HL-60 (cell line): ENCODE measurements at regions not wholly inside any gene's neighbourhood (a gene's known extent, or its start where the extent isn't known, plus 50 kb on each side); places are given as distances from the start of the nearest gene placed in this dataset.

Source experiments
- DNase-seq, 2 experiments: peaks; one replicate each; pipeline ENCODE4 v3.0.0-alpha.2; 2010 to 2020; ENCODE audit warnings: low read depth in 1 of 2, low spot score in 1 of 2
- H3K27ac ChIP-seq: fragments of 250-450 bp; sonication (Bioruptor Pico); replicated peaks from 2 replicates; pipeline ENCODE4 v1.5.1; 2020; ENCODE audit warnings: mild to moderate bottlenecking, moderate library complexity
- H3K27me3 ChIP-seq: fragments of 250-450 bp; sonication (Bioruptor Pico); 2 replicates; pipeline ENCODE4 v1.5.1; 2021; ENCODE audit warnings: mild to moderate bottlenecking, moderate library complexity; ENCODE audit not compliant: insufficient read depth, poor library complexity, severe bottlenecking
- H3K4me3 ChIP-seq: replicated peaks from 2 replicates; pipeline ENCODE4 v1.5.1; 2011; ENCODE audit warnings: mild to moderate bottlenecking, control low read depth, low read length; ENCODE audit not compliant: insufficient read depth
- GABPA ChIP-seq: IDR thresholded peaks from 2 replicates; pipeline ENCODE4 v1.6.1; 2012; ENCODE audit warnings: low read depth
- POLR2AphosphoS5 ChIP-seq: IDR thresholded peaks from 2 replicates; pipeline ENCODE4 v1.6.1; 2012; ENCODE audit warnings: low read depth
- SPI1 ChIP-seq: IDR thresholded peaks from 2 replicates; pipeline ENCODE4 v1.6.1; 2012; ENCODE audit warnings: low read depth, mild to moderate bottlenecking, borderline replicate concordance
- TF ChIP-seq, protein P1 (sequence below): IDR thresholded peaks from one replicate; pipeline ENCODE4 v1.5.1; 2011; ENCODE audit warnings: low read length, control low read depth, inconsistent platforms; ENCODE audit not compliant: insufficient read depth
- TF ChIP-seq, protein P2 (sequence below): IDR thresholded peaks from 2 replicates; pipeline ENCODE4 v1.6.1; 2012; ENCODE audit warnings: low read depth; ENCODE audit not compliant: insufficient replicate concordance

DNA sequence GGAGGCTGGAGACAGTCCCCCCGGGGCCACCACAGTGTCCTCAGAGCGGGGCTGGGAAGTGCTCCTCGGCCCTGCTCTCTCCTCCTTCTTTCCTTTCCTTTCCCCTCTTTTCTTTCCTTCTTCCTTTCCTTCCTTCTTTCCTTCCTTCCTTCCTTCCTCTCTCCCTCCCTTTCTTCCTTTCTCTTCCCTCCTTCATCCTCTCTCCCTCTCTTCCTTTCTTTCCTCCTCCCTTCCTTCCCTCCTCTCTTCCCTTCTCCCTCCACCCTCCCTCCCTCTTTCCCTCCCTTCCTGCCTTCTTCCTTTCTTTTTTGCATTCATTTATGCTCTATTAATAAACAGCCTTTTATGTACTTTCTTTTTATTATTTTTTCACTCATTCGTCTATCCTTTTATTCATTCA is 127.1 kb upstream of the TCERG1L start:
- H3K4me3 ChIP-seq = no peak overlapping the region
- H3K27me3 ChIP-seq = no peaks in the 10 kb centered on the region
- DNase-seq = no peak
- no peak overlapping the region for H3K27ac ChIP-seq
- TF ChIP-seq GABPA = no peak
- TF ChIP-seq POLR2AphosphoS5 = no peak
- TF ChIP-seq, protein P1, sequence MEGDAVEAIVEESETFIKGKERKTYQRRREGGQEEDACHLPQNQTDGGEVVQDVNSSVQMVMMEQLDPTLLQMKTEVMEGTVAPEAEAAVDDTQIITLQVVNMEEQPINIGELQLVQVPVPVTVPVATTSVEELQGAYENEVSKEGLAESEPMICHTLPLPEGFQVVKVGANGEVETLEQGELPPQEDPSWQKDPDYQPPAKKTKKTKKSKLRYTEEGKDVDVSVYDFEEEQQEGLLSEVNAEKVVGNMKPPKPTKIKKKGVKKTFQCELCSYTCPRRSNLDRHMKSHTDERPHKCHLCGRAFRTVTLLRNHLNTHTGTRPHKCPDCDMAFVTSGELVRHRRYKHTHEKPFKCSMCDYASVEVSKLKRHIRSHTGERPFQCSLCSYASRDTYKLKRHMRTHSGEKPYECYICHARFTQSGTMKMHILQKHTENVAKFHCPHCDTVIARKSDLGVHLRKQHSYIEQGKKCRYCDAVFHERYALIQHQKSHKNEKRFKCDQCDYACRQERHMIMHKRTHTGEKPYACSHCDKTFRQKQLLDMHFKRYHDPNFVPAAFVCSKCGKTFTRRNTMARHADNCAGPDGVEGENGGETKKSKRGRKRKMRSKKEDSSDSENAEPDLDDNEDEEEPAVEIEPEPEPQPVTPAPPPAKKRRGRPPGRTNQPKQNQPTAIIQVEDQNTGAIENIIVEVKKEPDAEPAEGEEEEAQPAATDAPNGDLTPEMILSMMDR = no peak
- TF ChIP-seq, protein P2, sequence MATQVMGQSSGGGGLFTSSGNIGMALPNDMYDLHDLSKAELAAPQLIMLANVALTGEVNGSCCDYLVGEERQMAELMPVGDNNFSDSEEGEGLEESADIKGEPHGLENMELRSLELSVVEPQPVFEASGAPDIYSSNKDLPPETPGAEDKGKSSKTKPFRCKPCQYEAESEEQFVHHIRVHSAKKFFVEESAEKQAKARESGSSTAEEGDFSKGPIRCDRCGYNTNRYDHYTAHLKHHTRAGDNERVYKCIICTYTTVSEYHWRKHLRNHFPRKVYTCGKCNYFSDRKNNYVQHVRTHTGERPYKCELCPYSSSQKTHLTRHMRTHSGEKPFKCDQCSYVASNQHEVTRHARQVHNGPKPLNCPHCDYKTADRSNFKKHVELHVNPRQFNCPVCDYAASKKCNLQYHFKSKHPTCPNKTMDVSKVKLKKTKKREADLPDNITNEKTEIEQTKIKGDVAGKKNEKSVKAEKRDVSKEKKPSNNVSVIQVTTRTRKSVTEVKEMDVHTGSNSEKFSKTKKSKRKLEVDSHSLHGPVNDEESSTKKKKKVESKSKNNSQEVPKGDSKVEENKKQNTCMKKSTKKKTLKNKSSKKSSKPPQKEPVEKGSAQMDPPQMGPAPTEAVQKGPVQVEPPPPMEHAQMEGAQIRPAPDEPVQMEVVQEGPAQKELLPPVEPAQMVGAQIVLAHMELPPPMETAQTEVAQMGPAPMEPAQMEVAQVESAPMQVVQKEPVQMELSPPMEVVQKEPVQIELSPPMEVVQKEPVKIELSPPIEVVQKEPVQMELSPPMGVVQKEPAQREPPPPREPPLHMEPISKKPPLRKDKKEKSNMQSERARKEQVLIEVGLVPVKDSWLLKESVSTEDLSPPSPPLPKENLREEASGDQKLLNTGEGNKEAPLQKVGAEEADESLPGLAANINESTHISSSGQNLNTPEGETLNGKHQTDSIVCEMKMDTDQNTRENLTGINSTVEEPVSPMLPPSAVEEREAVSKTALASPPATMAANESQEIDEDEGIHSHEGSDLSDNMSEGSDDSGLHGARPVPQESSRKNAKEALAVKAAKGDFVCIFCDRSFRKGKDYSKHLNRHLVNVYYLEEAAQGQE = no peak
- TF ChIP-seq SPI1 = no peak

DNA sequence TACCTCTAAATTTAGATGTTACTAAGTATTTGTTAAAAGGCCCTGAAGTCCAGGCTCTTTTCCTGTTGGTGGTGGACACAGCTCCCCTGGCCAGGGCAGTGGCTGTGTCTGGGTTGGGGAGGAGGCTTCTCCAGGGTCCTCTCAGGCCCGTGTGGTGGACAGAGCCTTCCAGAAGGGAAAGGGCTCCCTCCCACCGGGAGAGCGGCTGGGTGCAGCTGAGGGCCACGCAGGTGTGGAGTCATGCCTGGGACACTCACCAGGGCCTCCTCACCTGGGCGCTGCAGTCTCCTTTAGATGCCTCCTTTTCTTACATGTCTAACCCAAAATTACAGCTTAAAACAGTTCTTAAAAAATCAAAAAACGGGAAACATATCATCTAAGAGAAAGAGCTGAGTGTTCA is 128.2 kb upstream of the TCERG1L start:
- DNase-seq = no peak
- no peaks in the 10 kb centered on the region for H3K27me3 ChIP-seq
- TF ChIP-seq, protein P2 = no peak
- no peak for TF ChIP-seq POLR2AphosphoS5
- H3K27ac ChIP-seq = no peak overlapping the region
- no peak overlapping the region for H3K4me3 ChIP-seq

DNA sequence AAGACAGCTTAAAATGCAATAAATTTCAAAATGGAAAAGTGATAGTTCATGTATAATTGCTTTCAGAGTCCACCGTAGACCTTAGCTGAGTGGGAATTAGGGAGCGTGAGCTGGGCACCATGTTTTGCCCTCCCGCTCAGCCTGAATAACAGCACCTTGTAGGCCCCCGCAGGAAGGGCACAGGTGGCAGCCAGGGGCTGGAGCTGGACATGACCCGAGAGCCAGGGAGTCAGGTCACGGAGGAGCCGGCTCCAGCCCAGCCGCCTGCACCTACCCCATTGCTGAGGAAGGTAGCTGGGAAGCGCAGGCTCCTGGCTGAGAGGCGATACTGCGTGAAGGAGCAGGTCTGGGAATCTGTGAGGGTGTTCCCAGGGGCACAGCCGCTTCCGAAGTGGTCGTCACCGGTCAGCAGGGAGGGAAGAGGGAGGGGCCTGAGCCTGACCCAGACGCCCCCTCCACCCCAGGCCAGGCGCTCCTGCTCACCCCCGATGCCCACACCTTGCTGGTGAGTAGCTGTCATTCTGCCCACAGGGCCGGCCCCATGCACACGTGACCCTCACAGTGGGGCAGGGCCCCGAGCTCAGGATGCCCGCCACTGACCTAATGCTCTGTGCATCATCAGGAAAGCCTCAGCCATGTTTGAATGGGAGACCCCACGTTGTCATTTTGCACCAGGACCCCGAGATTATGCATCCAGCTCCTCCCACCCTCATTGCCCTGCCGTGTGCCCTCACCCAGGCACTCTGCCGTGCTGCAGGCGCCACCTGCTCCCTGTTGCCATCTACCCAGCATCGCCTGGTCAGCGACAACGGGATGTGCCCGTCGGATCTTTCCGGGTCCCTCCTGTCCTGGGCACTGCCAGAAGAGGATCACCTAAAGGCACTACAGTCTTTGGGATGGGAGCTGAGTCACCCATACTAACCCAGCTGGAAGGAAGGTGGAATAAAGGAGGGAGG is 129.2 kb upstream of the TCERG1L start:
- Histone ChIP-seq H3K27ac (no peak overlapping the region), H3K4me3 (no peak overlapping the region), H3K27me3 (no peaks in the 10 kb centered on the region)
- DNase-seq = no peak
- TF ChIP-seq, protein P2 = no peak
- no peak for TF ChIP-seq GABPA

DNA sequence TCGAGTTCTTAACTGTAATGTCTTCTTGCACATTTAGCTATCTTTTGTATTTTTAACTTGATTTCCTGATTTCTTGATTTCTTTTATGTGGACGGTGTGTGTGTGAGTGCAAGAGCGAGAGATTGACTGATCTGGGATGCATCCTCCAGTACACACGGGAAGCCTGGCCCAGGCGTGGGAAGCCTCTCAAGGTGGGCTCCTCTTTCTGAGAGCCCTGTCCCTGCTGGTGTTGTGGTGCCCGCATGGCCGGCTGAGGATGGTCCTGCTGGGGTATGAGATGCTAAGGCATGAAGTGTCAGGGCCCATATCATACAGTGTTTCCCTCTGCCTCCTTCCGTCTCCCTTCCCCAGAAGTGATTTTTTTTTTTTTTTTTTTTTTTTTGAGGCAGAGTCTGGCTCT is 130.8 kb upstream of the TCERG1L start:
- Histone ChIP-seq H3K4me3 (no peak overlapping the region), H3K27ac (no peak overlapping the region), H3K27me3 (no peaks in the 10 kb centered on the region)
- no peak for DNase-seq
- no peak for TF ChIP-seq POLR2AphosphoS5
- TF ChIP-seq SPI1 = no peak

DNA sequence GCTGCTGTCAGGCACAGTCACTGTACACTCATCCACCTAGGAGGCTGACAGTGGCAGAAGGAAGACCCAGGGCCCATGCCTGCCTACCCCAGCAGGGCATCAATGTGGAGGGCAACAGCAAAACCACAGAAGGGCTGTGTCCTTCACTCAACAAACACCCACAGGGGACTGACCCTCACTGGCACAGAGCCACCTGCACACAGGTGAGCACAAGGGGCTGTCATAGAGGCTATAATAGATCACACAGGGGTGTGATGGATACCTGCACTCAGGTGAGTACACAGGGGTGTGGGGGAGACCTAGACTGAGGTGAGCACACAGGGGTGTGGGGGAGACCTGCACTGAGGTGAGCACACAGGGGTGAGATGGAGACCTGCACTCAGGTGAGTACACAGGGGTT is 132.8 kb upstream of the TCERG1L start:
- TF ChIP-seq GABPA (no peak), POLR2AphosphoS5 (no peak), SPI1 (no peak)
- TF ChIP-seq, protein P1 = no peak
- TF ChIP-seq, protein P2 = no peak
- H3K27me3 ChIP-seq = no peaks in the 10 kb centered on the region
- no peak for DNase-seq
- no peak overlapping the region for H3K4me3 ChIP-seq
- H3K27ac ChIP-seq = no peak overlapping the region
